ENCODE measurements at regions not wholly inside any gene's neighbourhood (a gene's known extent, or its start where the extent isn't known, plus 50 kb on each side); places are given as distances from the start of the nearest gene placed in this dataset.

GRCh38 chr6:8852332-8852731 is 417.0 kb upstream of the SLC35B3 start:
- TF ChIP-seq CTCF (conservative IDR thresholded peaks at IDR 0.05; ENCODE audit: low read depth, low read length) (no peak), EZH2 (IDR thresholded peaks at IDR 0.05; ENCODE audit: low read length, unreplicated experiment) (no peak), EZH2phosphoT487 (IDR thresholded peaks at IDR 0.05; ENCODE audit: borderline replicate concordance, low read length) (no peak)

Data from PC-3 (cell line).